HG03565 (cell line): ENCODE measurements at regions not wholly inside any gene's neighbourhood (a gene's known extent, or its start where the extent isn't known, plus 50 kb on each side); places are given as distances from the start of the nearest gene placed in this dataset.

ENCODE experiments used
- ATAC-seq: cut with Tn5 transposase; IDR thresholded peaks from one replicate; pipeline ENCODE4 v1.9.1; 2021; ENCODE audit warnings: mild to moderate bottlenecking, moderate library complexity; ENCODE audit not compliant: unreplicated experiment

GRCh38 chr9:26415528-26415927 is 477.1 kb downstream of the CAAP1 start:
- no peak for ATAC-seq

DNA sequence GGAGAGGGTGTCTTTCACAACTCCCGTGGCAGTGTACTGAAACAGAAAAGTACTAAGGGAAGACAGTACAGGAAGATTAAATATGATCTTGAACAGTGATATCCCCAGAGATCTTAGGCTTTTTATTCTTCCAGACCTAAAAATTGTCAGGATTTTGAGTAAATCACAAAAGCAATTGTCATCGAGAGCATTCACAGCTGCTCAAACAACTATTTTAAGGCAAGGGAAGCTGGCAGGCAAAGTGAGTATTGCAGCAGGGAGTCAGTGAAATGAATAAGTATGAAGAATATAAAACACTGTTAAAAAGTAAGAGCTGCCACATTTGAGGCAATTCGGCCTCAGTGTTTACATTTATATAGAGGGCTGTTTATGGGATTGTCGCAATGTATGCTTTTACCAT is 479.0 kb downstream of the CAAP1 start:
- no peak for ATAC-seq

DNA sequence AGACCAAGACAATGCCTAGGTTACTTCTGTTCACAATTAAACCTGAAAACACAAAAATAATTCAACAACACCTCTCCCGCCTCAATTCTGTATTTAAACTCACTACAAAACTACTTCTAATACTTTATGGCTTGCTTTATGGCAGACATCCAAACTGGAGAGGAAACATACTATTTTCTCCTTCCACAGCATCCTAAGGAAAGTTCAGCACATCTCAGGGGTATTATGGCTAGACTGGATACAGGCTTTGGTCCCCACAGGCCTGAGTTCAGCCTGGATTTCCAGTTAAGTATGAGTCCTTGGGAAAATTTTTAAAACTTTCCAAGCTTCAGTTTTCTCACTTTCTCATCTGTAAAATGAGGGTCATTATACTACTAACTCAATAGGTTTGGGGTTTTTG is 480.2 kb downstream of the CAAP1 start:
- no peak for ATAC-seq

GRCh38 chr9:26406676-26407075 is 485.9 kb downstream of the CAAP1 start:
- ATAC-seq = no peak

DNA sequence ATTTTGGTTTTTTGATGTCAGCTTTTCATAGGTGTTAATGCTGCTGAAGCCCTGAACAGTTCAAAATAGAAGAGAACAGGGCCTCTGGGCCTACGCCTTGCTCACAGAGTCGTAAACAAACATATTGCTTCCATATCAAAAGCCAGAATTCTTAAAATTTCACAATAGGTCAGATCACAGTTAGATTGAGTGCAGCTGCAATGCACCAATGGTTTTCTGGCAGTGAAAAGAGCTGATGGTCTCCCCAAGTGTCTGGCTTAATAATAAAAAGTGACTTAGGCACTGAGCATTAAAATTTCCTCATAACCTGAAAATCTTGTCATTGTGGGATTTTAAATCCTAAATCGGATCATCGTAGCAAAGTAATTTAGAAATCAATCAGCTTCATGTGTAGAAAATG is 493.0 kb downstream of the CAAP1 start:
- ATAC-seq = no peak

DNA sequence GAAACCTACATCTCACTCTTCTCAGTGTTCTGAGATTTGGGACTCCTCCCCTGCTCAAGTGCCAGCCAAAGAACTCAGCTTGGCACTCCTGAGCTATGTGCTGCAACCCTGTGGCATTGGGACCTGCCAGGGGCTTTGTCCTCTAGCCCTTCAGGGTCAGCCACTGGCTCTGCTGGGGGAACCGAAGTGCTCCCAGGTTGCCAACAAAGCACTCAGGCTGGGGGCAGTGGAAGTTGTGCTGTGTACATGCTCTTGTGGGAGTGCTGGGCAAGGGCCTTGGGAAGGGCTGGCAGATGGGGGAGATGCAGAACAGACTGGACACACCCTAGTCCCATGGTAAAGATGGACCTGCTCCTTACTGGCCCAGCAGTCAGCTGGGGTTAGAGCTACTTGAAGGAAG is 498.6 kb downstream of the CAAP1 start:
- no peak for ATAC-seq

- ATAC-seq = no peak
These were observed 500.0 kb downstream of the CAAP1 start for GRCh38 chr9:26392639-26393038.

- ATAC-seq = no peak
These were observed 501.6 kb downstream of the CAAP1 start for GRCh38 chr9:26391036-26391435.

DNA sequence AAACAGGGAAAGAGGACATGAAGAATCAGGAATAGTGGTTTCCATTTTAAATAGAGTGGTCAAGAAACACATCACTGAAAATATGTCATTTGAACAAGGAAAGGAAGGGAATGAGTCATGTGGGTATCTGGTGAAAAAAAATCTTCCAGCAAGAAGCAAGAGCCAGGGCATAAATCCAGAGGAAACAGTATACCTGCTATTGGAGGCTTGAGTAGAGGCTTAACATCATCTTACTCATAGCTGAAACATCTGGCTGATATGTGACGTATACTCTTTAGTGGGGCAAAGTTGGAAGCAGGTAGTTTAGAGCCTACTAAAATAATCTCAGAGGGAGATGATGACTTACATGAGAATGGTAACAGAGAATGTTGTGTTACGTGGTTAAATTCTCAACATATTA is 517.2 kb downstream of the CAAP1 start:
- ATAC-seq = no peak

DNA sequence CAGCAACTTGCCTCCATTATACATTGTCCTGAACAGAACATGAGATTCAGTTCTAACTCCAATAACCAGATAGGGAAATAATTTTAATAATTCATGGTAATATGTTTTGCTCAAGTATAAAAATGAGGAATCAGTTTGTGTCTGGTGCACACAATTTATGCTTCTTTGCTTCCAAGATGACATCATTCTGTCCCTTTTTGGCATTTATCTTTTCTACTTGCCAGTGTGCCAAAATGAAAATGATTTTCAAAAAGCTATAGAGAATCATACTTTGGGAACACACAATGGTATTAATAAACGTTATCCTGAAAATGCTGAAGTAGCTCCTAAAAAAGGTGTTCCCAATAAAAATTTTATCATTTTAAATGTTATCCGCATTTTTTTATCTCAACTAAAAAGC is 519.0 kb downstream of the CAAP1 start:
- ATAC-seq = no peak

- ATAC-seq = no peak
These were observed 521.4 kb downstream of the CAAP1 start for GRCh38 chr9:26371236-26371635.

GRCh38 chr9:26369093-26369492 is 523.5 kb downstream of the CAAP1 start:
- no peak for ATAC-seq

- ATAC-seq = no peak
These were observed 524.4 kb downstream of the CAAP1 start for GRCh38 chr9:26368241-26368640.

- no peak for ATAC-seq
These were observed 531.6 kb downstream of the CAAP1 start for GRCh38 chr9:26361010-26361409.

GRCh38 chr9:26358836-26359235 is 533.8 kb downstream of the CAAP1 start:
- ATAC-seq = no peak

DNA sequence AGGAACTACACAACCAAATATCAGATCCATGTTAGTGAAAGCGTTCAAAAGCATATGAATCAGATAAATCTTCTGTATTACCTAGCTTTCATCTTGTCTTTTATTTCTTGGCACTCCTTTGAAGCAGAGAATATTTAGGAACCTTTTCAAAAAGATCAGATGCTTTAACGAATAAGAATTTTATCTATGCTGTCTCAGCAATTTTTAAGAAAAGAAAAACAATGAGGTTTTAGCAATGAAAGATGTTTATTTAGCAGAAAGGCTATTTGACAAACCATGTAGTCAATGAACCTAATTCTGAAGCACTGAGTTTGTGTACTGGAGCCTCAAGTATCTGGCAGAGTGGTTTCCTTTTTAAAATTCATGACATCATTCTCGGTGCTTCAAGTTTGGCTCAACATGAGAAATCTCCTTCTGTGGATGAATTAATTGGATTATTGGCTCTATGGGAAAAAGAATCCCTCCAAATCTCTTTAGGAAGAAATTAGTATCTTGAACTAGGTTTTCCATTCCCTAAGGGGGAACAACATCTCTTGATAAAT is 534.7 kb downstream of the CAAP1 start:
- ATAC-seq = no peak

GRCh38 chr9:26356491-26356890 is 536.1 kb downstream of the CAAP1 start:
- ATAC-seq = no peak

- ATAC-seq = no peak
These were observed 545.6 kb downstream of the CAAP1 start for GRCh38 chr9:26346942-26347477.

GRCh38 chr9:26341545-26341944 is 551.1 kb downstream of the CAAP1 start:
- ATAC-seq = no peak

DNA sequence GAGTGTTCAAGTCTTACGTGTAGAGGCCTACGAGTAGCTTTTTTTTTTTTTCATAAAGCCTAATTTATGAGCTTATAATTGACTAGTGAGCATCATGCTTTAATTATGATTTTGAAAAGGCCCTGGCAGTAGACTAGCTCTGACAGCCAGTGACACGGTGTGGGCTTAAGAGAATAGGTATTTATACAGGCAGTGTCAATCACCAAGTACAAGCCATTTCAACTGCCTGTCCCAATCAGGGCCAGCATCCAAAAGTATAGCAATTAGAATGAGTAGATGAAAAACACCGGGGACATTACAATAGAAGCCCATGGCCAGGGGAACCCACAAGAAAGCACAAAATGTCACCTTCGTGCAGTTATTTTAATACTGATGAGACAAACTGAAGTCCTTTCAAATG is 552.8 kb downstream of the CAAP1 start:
- ATAC-seq = no peak

- no peak for ATAC-seq
These were observed 557.5 kb downstream of the CAAP1 start for GRCh38 chr9:26335116-26335515.

DNA sequence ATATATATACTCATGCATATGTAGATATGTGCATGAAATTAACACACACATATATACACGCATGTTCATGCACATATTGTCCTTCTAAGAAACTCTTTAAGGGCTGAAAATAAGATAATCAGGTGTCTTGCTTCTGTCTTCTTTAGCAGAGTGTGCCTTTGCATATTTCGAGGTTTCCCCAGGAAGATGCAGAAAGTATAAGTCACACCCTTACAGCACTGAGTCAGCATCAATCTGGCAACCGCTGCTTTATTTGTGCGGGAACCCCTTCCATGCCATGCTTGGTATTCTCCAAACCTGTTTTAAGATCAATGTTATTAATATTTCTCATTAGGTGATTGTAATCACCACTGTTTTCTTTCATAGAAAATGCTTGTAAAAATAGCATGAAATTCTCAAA is 557.9 kb downstream of the CAAP1 start:
- ATAC-seq = no peak

- ATAC-seq = no peak
These were observed 561.4 kb downstream of the CAAP1 start for GRCh38 chr9:26331223-26331622.
